Panc1 (cell line): ENCODE measurements at regions not wholly inside any gene's neighbourhood (a gene's known extent, or its start where the extent isn't known, plus 50 kb on each side); places are given as distances from the start of the nearest gene placed in this dataset.

Source experiments
- ATAC-seq: fragments of 200-7000 bp; cut with Tn5 transposase; 2 replicates; pipeline ENCODE4 v1.9.1; 2020; ENCODE audit warnings: mild to moderate bottlenecking, moderate library complexity
- BruUV-seq: library from RNA; stranded (reverse); fragments of 400-500 nt; replicated peaks from 2 replicates; lab custom pipeline; 2021; lab: Mats Ljungman, UMichigan
- CTCF ChIA-PET: fragments of 300-600 bp; sonication (Branson Sonifier 250); formaldehyde crosslinking; loops from one replicate; lab custom pipeline; 2022; ENCODE audit warnings: antibody characterized with exemption; lab: Charles Lee
- POLR2A ChIA-PET: fragments of 300-600 bp; sonication (Branson Sonifier 250); formaldehyde crosslinking; loops from one replicate; lab custom pipeline; 2022; ENCODE audit warnings: antibody characterized with exemption; lab: Charles Lee
- DNase-seq: peaks from one replicate; pipeline ENCODE4 v3.0.0-alpha.2; 2010; ENCODE audit warnings: low read depth, low spot score
- H3K27ac ChIP-seq: 2 replicates; pipeline ENCODE4 v1.5.1; 2011; ENCODE audit warnings: mild to moderate bottlenecking, low read length, inconsistent platforms
- H3K27me3 ChIP-seq: fragments of 200-500 bp; sonication (Bioruptor generic); 2 replicates; pipeline ENCODE4 v1.6.0; 2014; ENCODE audit warnings: low read length, inconsistent platforms; ENCODE audit not compliant: control insufficient read depth, insufficient read depth
- H3K36me3 ChIP-seq: fragments of 200-500 bp; sonication (Bioruptor generic); 2 replicates; pipeline ENCODE4 v1.5.1; 2014; ENCODE audit warnings: inconsistent platforms, mild to moderate bottlenecking, low read length, moderate library complexity; ENCODE audit not compliant: control insufficient read depth, insufficient read depth
- H3K4me1 ChIP-seq: 2 replicates; pipeline ENCODE4 v1.5.1; 2011; ENCODE audit warnings: inconsistent platforms, mild to moderate bottlenecking, low read length, moderate library complexity; ENCODE audit not compliant: control insufficient read depth, insufficient read depth
- H3K4me3 ChIP-seq, 2 experiments: 2 replicates each; pipeline ENCODE4 v1.5.1; 2011 to 2012; ENCODE audit warnings: low read depth in 2 of 2, low read length in 2 of 2, mild to moderate bottlenecking in 2 of 2, inconsistent platforms in 1 of 2, moderate library complexity in 1 of 2
- H3K9me3 ChIP-seq: fragments of 200-500 bp; sonication (Bioruptor generic); 2 replicates; pipeline ENCODE4 v1.5.1; 2014; ENCODE audit warnings: low read depth, mild to moderate bottlenecking, inconsistent platforms, low read length, moderate library complexity; ENCODE audit not compliant: control insufficient read depth, insufficient read depth
- CTCF ChIP-seq: fragments of 450-650 bp; IDR thresholded peaks from 2 replicates; pipeline ENCODE4 v1.5.1; 2017; ENCODE audit warnings: mild to moderate bottlenecking
- POLR2AphosphoS5 ChIP-seq: IDR thresholded peaks from 2 replicates; pipeline ENCODE4 v1.6.1; 2012; ENCODE audit warnings: mild to moderate bottlenecking, low read depth, low read length, moderate library complexity
- REST ChIP-seq, 2 experiments: IDR thresholded peaks; 2 replicates each; pipeline ENCODE4 v1.6.1; 2011 to 2012; ENCODE audit warnings: low read depth in 2 of 2, control low read depth in 1 of 2, low read length in 1 of 2, mild to moderate bottlenecking in 1 of 2, moderate library complexity in 1 of 2; ENCODE audit not compliant: insufficient read depth in 1 of 2
- SIN3A ChIP-seq: IDR thresholded peaks from 2 replicates; pipeline ENCODE4 v1.6.1; 2012; ENCODE audit warnings: low read depth, mild to moderate bottlenecking, low read length, moderate library complexity, borderline replicate concordance; ENCODE audit not compliant: insufficient read depth
- TCF7L2 ChIP-seq: IDR thresholded peaks from 2 replicates; pipeline ENCODE4 v1.6.1; 2011; ENCODE audit warnings: mild to moderate bottlenecking, low read depth, low read length, inconsistent platforms
- in situ Hi-C: cut with HindIII; loops from 2 replicates; pipeline ENCODE4 v1.10.0; 2016; ENCODE audit warnings: low sequenced_read_pairs, low pct_unique_long_range_greater_than_20kb
- intact Hi-C: fragments of 100-400 bp; cut with micrococcal nuclease; formaldehyde crosslinking; loops from one replicate; pipeline ENCODE4 v1.10.0; 2022; ENCODE audit not compliant: unreplicated experiment

- no peak for TF ChIP-seq TCF7L2
- no peak for TF ChIP-seq REST (IDR thresholded peaks at IDR 0.05; ENCODE audit: insufficient read depth in 1 of 2, low read depth in 2 of 2, low read length in 1 of 2)
- no peak for TF ChIP-seq SIN3A
- TF ChIP-seq POLR2AphosphoS5 = no peak
- TF ChIP-seq CTCF = no peak
- ChIA-PET POLR2A (no interaction called here), CTCF (no interaction called here)
- H3K36me3 ChIP-seq = no peaks in the 10 kb centered on the region
- no peak for ATAC-seq
- no peaks in the 10 kb centered on the region for H3K4me1 ChIP-seq
- H3K27me3 ChIP-seq = peaks cover 10% of the 10 kb centered on the region
- intact Hi-C loops (no loop called here), in situ Hi-C loops (no loop called here)
- DNase-seq = no peak
- no peak overlapping the region for H3K27ac ChIP-seq
- H3K4me3 ChIP-seq = no peak overlapping the region
- no peaks in the 10 kb centered on the region for H3K9me3 ChIP-seq
- BruUV-seq = no TSS peak
Observed at GRCh38 chr12:45622210-45622937, 107.1 kb upstream of the ARID2 start.

- ATAC-seq = no peak
Observed at GRCh38 chr12:45623221-45623620, 106.3 kb upstream of the ARID2 start.

More at GRCh38 chr12:45623221-45623620, 106.3 kb upstream of the ARID2 start:
- no peak for DNase-seq
- no peak overlapping the region for H3K27ac ChIP-seq
- peaks cover 10% of the 10 kb centered on the region for H3K27me3 ChIP-seq
- no TSS peak for BruUV-seq
- TF ChIP-seq REST (IDR thresholded peaks at IDR 0.05; ENCODE audit: insufficient read depth in 1 of 2, low read depth in 2 of 2, low read length in 1 of 2) (no peak), CTCF (no peak), SIN3A (no peak), TCF7L2 (no peak), POLR2AphosphoS5 (no peak)
- ChIA-PET CTCF (no interaction called here), POLR2A (no interaction called here)
- in situ Hi-C loops = no loop called here
- H3K36me3 ChIP-seq = no peaks in the 10 kb centered on the region
- H3K4me3 ChIP-seq = no peak overlapping the region
- no peaks in the 10 kb centered on the region for H3K9me3 ChIP-seq
- no peaks in the 10 kb centered on the region for H3K4me1 ChIP-seq
- intact Hi-C loops = no loop called here
